ENCODE measurements at regions not wholly inside any gene's neighbourhood (a gene's known extent, or its start where the extent isn't known, plus 50 kb on each side); places are given as distances from the start of the nearest gene placed in this dataset.

GRCh38 chr2:45180033-45180746 lies 170.9 kb upstream of the SIX2 start:
- no peak for DNase-seq

- no peak for DNase-seq
These were observed 169.6 kb upstream of the SIX2 start for GRCh38 chr2:45178854-45179253.

- no peak for DNase-seq
These were observed 169.1 kb upstream of the SIX2 start for GRCh38 chr2:45178359-45178758.

GRCh38 chr2:45177870-45178269 lies 168.6 kb upstream of the SIX2 start:
- DNase-seq, result no peak

GRCh38 chr2:45176390-45176789 lies 167.1 kb upstream of the SIX2 start:
- no peak for DNase-seq

GRCh38 chr2:45173513-45173912 lies 164.3 kb upstream of the SIX2 start:
- no peak for DNase-seq

- no peak for DNase-seq
These were observed 163.6 kb upstream of the SIX2 start for GRCh38 chr2:45172760-45173392.

- DNase-seq, result no peak
These were observed 162.9 kb upstream of the SIX2 start for GRCh38 chr2:45172142-45172541.

- DNase-seq, result no peak
These were observed 161.9 kb upstream of the SIX2 start for GRCh38 chr2:45171136-45171501.

GRCh38 chr2:45170191-45171135 lies 161.2 kb upstream of the SIX2 start:
- DNase-seq, result no peak

GRCh38 chr2:45169339-45170190 lies 160.3 kb upstream of the SIX2 start:
- peak in 2 of 51 donors; percentile 1 to 18 for DNase-seq

- DNase-seq, result no peak
These were observed 159.6 kb upstream of the SIX2 start for GRCh38 chr2:45168711-45169338.

GRCh38 chr2:45167920-45168629 lies 158.8 kb upstream of the SIX2 start:
- DNase-seq, result no peak

- DNase-seq, result no peak
These were observed 157.1 kb upstream of the SIX2 start for GRCh38 chr2:45166229-45166890.

GRCh38 chr2:45162711-45163110 lies 153.5 kb upstream of the SIX2 start:
- DNase-seq, result no peak

GRCh38 chr2:45156605-45157004 lies 147.4 kb upstream of the SIX2 start:
- DNase-seq, result no peak

- DNase-seq, result no peak
These were observed 145.4 kb upstream of the SIX2 start for GRCh38 chr2:45154606-45155155.

- no peak for DNase-seq
These were observed 144.9 kb upstream of the SIX2 start for GRCh38 chr2:45154144-45154543.

GRCh38 chr2:45153121-45153520 lies 143.9 kb upstream of the SIX2 start:
- DNase-seq, result no peak

Data from hypothalamus (tissue), 51 donors.